GM11168 (cell line): ENCODE measurements at regions not wholly inside any gene's neighbourhood (a gene's known extent, or its start where the extent isn't known, plus 50 kb on each side); places are given as distances from the start of the nearest gene placed in this dataset.
"Not testable (repeated sequence)": the region's sequence is repeated elsewhere in the genome, so short reads cannot be mapped to it uniquely, and the experiment has no call there.

Experiments
- in situ Hi-C: fragments of 300-500 bp; cut with MboI; formaldehyde crosslinking; loops from one replicate; pipeline ENCODE4 v1.12.0; 2022; ENCODE audit warnings: low sequenced_read_pairs; ENCODE audit not compliant: unreplicated experiment

GRCh38 chr5:102154791-102155605 is 141.1 kb downstream of the SLCO4C1 start:
- in situ Hi-C loops = not testable (repeated sequence)

GRCh38 chr5:102154291-102154690 is 141.8 kb downstream of the SLCO4C1 start:
- in situ Hi-C loops = no loop called here

- in situ Hi-C loops = no loop called here
These were observed 142.9 kb downstream of the SLCO4C1 start for GRCh38 chr5:102153003-102153759.

GRCh38 chr5:102139029-102139428 is 157.1 kb downstream of the SLCO4C1 start:
- in situ Hi-C loops = no loop called here

GRCh38 chr5:102138243-102138653 is 157.8 kb downstream of the SLCO4C1 start:
- in situ Hi-C loops = no loop called here

GRCh38 chr5:102130890-102131289 is 165.2 kb downstream of the SLCO4C1 start:
- in situ Hi-C loops = no loop called here

GRCh38 chr5:102130386-102130785 is 165.7 kb downstream of the SLCO4C1 start:
- in situ Hi-C loops = no loop called here

GRCh38 chr5:102119252-102119651 is 176.8 kb downstream of the SLCO4C1 start:
- in situ Hi-C loops = no loop called here

GRCh38 chr5:102115736-102116135 is 180.3 kb downstream of the SLCO4C1 start:
- in situ Hi-C loops = no loop called here

GRCh38 chr5:102114525-102115069 is 181.5 kb downstream of the SLCO4C1 start:
- in situ Hi-C loops = no loop called here

GRCh38 chr5:102107865-102108264 is 188.2 kb downstream of the SLCO4C1 start:
- in situ Hi-C loops = no loop called here

- in situ Hi-C loops = no loop called here
These were observed 189.5 kb downstream of the SLCO4C1 start for GRCh38 chr5:102106599-102106998.

GRCh38 chr5:102099766-102100331 is 196.2 kb downstream of the SLCO4C1 start:
- in situ Hi-C loops = no loop called here

- in situ Hi-C loops = not testable (repeated sequence)
These were observed 197.0 kb downstream of the SLCO4C1 start for GRCh38 chr5:102099083-102099482.

GRCh38 chr5:102098606-102099005 is 197.5 kb downstream of the SLCO4C1 start:
- in situ Hi-C loops = not testable (repeated sequence)

- in situ Hi-C loops = no loop called here
These were observed 205.3 kb downstream of the SLCO4C1 start for GRCh38 chr5:102090770-102091169.

GRCh38 chr5:102089883-102090282 is 206.2 kb downstream of the SLCO4C1 start:
- in situ Hi-C loops = no loop called here

- in situ Hi-C loops = no loop called here
These were observed 208.2 kb downstream of the SLCO4C1 start for GRCh38 chr5:102087906-102088305.

GRCh38 chr5:102080288-102080687 is 215.8 kb downstream of the SLCO4C1 start:
- in situ Hi-C loops = no loop called here

GRCh38 chr5:102077920-102078319 is 218.2 kb downstream of the SLCO4C1 start:
- in situ Hi-C loops = no loop called here

GRCh38 chr5:102069974-102070373 is 226.1 kb downstream of the SLCO4C1 start:
- in situ Hi-C loops = no loop called here
